SK-N-DZ (cell line): ENCODE measurements at regions not wholly inside any gene's neighbourhood (a gene's known extent, or its start where the extent isn't known, plus 50 kb on each side); places are given as distances from the start of the nearest gene placed in this dataset.

Experiments
- small RNA-seq, 2 experiments: library from RNA; depleted of rRNA; stranded (forward); fragments of <200 nt; gene quantifications; one replicate each; pipeline ENCODE3, GENCODE V24; 2014

Small RNA genes in the stretch of these regions (small RNA-seq; reads per million reads assigned to genes)
- 0 reads per million in 2 experiments for gene AC140725.2
- gene MIR6859-3, result 0 reads per million in 2 experiments
